Thoracic aorta (tissue), 2 donors: ENCODE measurements at regions not wholly inside any gene's neighbourhood (a gene's known extent, or its start where the extent isn't known, plus 50 kb on each side); places are given as distances from the start of the nearest gene placed in this dataset.

Experiments
- ATAC-seq: fragments of 150-250 bp; one replicate; pipeline ENCODE4 v1.8.0; 2017; ENCODE audit warnings: low read depth; ENCODE audit not compliant: insufficient number of reproducible peaks, low FRiP score
- DNase-seq: peaks from one replicate; pipeline ENCODE4 v3.0.0-alpha.2; 2020; ENCODE audit warnings: low spot score
- H3K27ac ChIP-seq, 2 donors: fragments of 200-600 bp; sonication (generic); 1 replicate in 1 of 2; 2 replicates in 1 of 2; pipeline ENCODE4 v1.5.1; 2016; ENCODE audit warnings: mild to moderate bottlenecking in 2 of 2, moderate library complexity in 2 of 2
- H3K27me3 ChIP-seq: fragments of 200-600 bp; sonication (generic); replicated peaks from 2 replicates; pipeline ENCODE4 v1.6.0; 2016; ENCODE audit warnings: mild to moderate bottlenecking; ENCODE audit not compliant: insufficient read depth
- H3K36me3 ChIP-seq: fragments of 200-600 bp; sonication (generic); one replicate; pipeline ENCODE4 v1.5.1; 2016
- H3K4me1 ChIP-seq, 2 donors: fragments of 200-600 bp; sonication (generic); 1 replicate in 1 of 2; 2 replicates in 1 of 2; pipeline versions ENCODE4 v1.5.1 to v1.6.0; 2016; ENCODE audit warnings: low read depth in 2 of 2, mild to moderate bottlenecking in 1 of 2; ENCODE audit not compliant: control insufficient read depth in 1 of 2
- H3K4me3 ChIP-seq: fragments of 200-600 bp; sonication (generic); 2 replicates; pipeline ENCODE4 v1.5.1; 2016; ENCODE audit warnings: mild to moderate bottlenecking
- H3K9me3 ChIP-seq: fragments of 200-600 bp; sonication (generic); 2 replicates; pipeline ENCODE4 v1.5.1; 2016
- CTCF ChIP-seq: fragments of 200-600 bp; sonication (generic); IDR thresholded peaks from one replicate; pipeline ENCODE4 v1.5.1; 2019; ENCODE audit warnings: antibody characterized with exemption

- TF ChIP-seq CTCF = no peak
- no peak for DNase-seq
- Histone ChIP-seq H3K4me3 (no peak overlapping the region), H3K4me1 (no peaks in the 10 kb centered on the region), H3K27ac (no peak overlapping the region), H3K27me3 (no peaks in the 10 kb centered on the region), H3K36me3 (no peaks in the 10 kb centered on the region), H3K9me3 (no peaks in the 10 kb centered on the region)
- no peak for ATAC-seq
Measured at GRCh38 chr3:127062926-127063325, 80.0 kb downstream of the PLXNA1 start.

GRCh38 chr3:127063916-127064315, 81.0 kb downstream of the PLXNA1 start:
- no peak overlapping the region for H3K4me3 ChIP-seq
- no peak for TF ChIP-seq CTCF
- no peaks in the 10 kb centered on the region for H3K36me3 ChIP-seq
- ATAC-seq (no peak), DNase-seq (no peak)
- no peak overlapping the region for H3K27ac ChIP-seq
- no peaks in the 10 kb centered on the region for H3K9me3 ChIP-seq
- H3K4me1 ChIP-seq = no peaks in the 10 kb centered on the region
- H3K27me3 ChIP-seq = no peaks in the 10 kb centered on the region

- Histone ChIP-seq H3K9me3 (no peaks in the 10 kb centered on the region), H3K4me3 (no peak overlapping the region), H3K27me3 (no peaks in the 10 kb centered on the region), H3K4me1 (no peaks in the 10 kb centered on the region), H3K27ac (no peak overlapping the region), H3K36me3 (no peaks in the 10 kb centered on the region)
- ATAC-seq (no peak), DNase-seq (no peak)
- TF ChIP-seq CTCF = no peak
Measured at GRCh38 chr3:127064391-127065137, 81.6 kb downstream of the PLXNA1 start.

GRCh38 chr3:127065138-127065427, 82.2 kb downstream of the PLXNA1 start:
- H3K4me1 ChIP-seq = no peaks in the 10 kb centered on the region
- H3K27ac ChIP-seq = no peak overlapping the region
- H3K4me3 ChIP-seq = no peak overlapping the region
- no peaks in the 10 kb centered on the region for H3K27me3 ChIP-seq
- H3K9me3 ChIP-seq = no peaks in the 10 kb centered on the region
- no peaks in the 10 kb centered on the region for H3K36me3 ChIP-seq
- no peak for ATAC-seq
- no peak for DNase-seq
- no peak for TF ChIP-seq CTCF

- H3K27ac ChIP-seq = no peak overlapping the region
- TF ChIP-seq CTCF = no peak
- no peaks in the 10 kb centered on the region for H3K9me3 ChIP-seq
- H3K27me3 ChIP-seq = no peaks in the 10 kb centered on the region
- no peaks in the 10 kb centered on the region for H3K36me3 ChIP-seq
- no peak overlapping the region for H3K4me3 ChIP-seq
- no peaks in the 10 kb centered on the region for H3K4me1 ChIP-seq
- DNase-seq (no peak), ATAC-seq (no peak)
Measured at GRCh38 chr3:127065561-127066290, 82.8 kb downstream of the PLXNA1 start.
